ENCODE measurements at regions not wholly inside any gene's neighbourhood (a gene's known extent, or its start where the extent isn't known, plus 50 kb on each side); places are given as distances from the start of the nearest gene placed in this dataset.

DNA sequence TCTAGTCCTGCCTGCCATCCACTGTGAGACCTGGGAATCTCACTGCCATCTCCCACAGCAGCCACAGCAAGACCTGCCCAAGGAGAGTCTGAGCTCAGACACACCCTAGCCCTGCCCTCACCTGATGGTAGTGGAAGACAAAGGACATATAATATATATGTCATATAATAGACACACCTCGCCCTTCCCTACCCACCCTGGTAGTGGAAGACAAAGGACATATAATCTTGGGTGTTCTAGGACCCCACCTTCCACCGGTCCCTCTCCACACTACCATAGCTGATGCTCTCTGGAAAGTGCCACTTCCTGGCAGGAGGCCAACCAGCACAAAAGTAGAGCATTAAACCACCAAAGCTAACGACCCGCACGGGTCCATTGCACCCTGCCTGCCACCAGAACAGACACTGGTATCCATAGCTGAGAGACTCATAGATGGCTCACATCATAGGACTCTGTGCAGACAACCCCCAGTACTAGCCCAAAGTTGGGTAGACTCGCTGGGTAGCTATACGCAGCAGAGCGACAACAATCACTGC is 545.6 kb downstream of the CAAP1 start:
- no peak for ATAC-seq (ENCODE audit: low read depth in 2 of 2)
- Mint-ChIP-seq H3K27ac (no peak overlapping the region), H3K9me3 (peaks cover 4 to 20% (median 8%) of the 10 kb centered on the region in 7 donors)

DNA sequence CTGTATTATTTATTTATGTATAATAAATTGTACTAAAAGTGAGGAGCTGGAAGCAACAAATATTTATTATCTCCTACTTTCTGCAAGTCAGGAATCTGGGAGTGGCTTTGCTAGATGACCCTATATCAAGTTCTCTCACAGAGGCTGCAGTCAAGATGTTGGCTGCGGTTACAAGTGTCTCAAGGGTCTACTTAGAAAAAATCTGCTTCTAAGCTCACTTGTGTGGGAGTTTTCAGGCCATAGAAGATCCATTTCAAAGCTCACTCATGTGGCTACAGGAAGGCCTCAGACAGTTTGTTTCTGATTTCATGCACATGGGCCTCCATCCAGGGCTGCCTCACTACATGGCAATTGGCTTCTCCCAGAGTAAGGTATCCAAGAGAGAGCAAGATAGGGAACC is 551.1 kb downstream of the CAAP1 start:
- no peak for DNase-seq

More for the DNA sequence above, 545.6 kb downstream of the CAAP1 start:
- H3K4me3 Mint-ChIP-seq, result no peak overlapping the region
- Histone ChIP-seq H3K4me3 (ENCODE audit: low read depth, low read length) (no peak overlapping the region), H3K27me3 (ENCODE audit: control insufficient read depth, insufficient read depth, low read length) (no peaks in the 10 kb centered on the region), H3K27ac (ENCODE audit: insufficient read depth, low read length, poor library complexity, severe bottlenecking) (no peak overlapping the region), H3K36me3 (ENCODE audit: control insufficient read depth, insufficient read depth, low read length) (no peaks in the 10 kb centered on the region), H3K4me1 (ENCODE audit: control insufficient read depth, insufficient read depth, low read length, poor library complexity, severe bottlenecking) (no peaks in the 10 kb centered on the region), H3K9me3 (ENCODE audit: control insufficient read depth in 2 of 2, low read length in 2 of 2) (peaks cover 1 to 6% of the 10 kb centered on the region in 2 experiments)
- no peaks in the 10 kb centered on the region for H3K27me3 Mint-ChIP-seq
- no peaks in the 10 kb centered on the region for H3K4me1 Mint-ChIP-seq
- no peak for DNase-seq
- no peaks in the 10 kb centered on the region for H3K36me3 Mint-ChIP-seq

DNA sequence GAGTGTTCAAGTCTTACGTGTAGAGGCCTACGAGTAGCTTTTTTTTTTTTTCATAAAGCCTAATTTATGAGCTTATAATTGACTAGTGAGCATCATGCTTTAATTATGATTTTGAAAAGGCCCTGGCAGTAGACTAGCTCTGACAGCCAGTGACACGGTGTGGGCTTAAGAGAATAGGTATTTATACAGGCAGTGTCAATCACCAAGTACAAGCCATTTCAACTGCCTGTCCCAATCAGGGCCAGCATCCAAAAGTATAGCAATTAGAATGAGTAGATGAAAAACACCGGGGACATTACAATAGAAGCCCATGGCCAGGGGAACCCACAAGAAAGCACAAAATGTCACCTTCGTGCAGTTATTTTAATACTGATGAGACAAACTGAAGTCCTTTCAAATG is 552.8 kb downstream of the CAAP1 start:
- Histone ChIP-seq H3K4me3 (ENCODE audit: low read depth, low read length) (no peak overlapping the region), H3K27me3 (ENCODE audit: control insufficient read depth, insufficient read depth, low read length) (no peaks in the 10 kb centered on the region), H3K36me3 (ENCODE audit: control insufficient read depth, insufficient read depth, low read length) (no peaks in the 10 kb centered on the region), H3K4me1 (ENCODE audit: control insufficient read depth, insufficient read depth, low read length, poor library complexity, severe bottlenecking) (no peaks in the 10 kb centered on the region), H3K27ac (ENCODE audit: insufficient read depth, low read length, poor library complexity, severe bottlenecking) (no peak overlapping the region), H3K9me3 (ENCODE audit: control insufficient read depth in 2 of 2, low read length in 2 of 2) (peaks cover 0 to 1% of the 10 kb centered on the region in 2 experiments)
- no peak overlapping the region for H3K27ac Mint-ChIP-seq
- H3K4me3 Mint-ChIP-seq, result no peak overlapping the region
- H3K9me3 Mint-ChIP-seq, result peaks cover 2 to 12% (median 3%) of the 10 kb centered on the region in 7 donors
- ATAC-seq (ENCODE audit: low read depth in 2 of 2) (no peak), DNase-seq (no peak)
- H3K4me1 Mint-ChIP-seq, result no peaks in the 10 kb centered on the region
- no peaks in the 10 kb centered on the region for H3K36me3 Mint-ChIP-seq
- H3K27me3 Mint-ChIP-seq, result no peaks in the 10 kb centered on the region

More for the DNA sequence above, 551.1 kb downstream of the CAAP1 start:
- Histone ChIP-seq H3K4me3 (ENCODE audit: low read depth, low read length) (no peak overlapping the region), H3K27me3 (ENCODE audit: control insufficient read depth, insufficient read depth, low read length) (no peaks in the 10 kb centered on the region), H3K27ac (ENCODE audit: insufficient read depth, low read length, poor library complexity, severe bottlenecking) (no peak overlapping the region), H3K9me3 (ENCODE audit: control insufficient read depth in 2 of 2, low read length in 2 of 2) (peaks cover 0 to 1% of the 10 kb centered on the region in 2 experiments), H3K36me3 (ENCODE audit: control insufficient read depth, insufficient read depth, low read length) (no peaks in the 10 kb centered on the region), H3K4me1 (ENCODE audit: control insufficient read depth, insufficient read depth, low read length, poor library complexity, severe bottlenecking) (no peaks in the 10 kb centered on the region)
- H3K4me3 Mint-ChIP-seq, result no peak overlapping the region
- peaks cover 3 to 20% (median 6%) of the 10 kb centered on the region in 7 donors for H3K9me3 Mint-ChIP-seq
- no peaks in the 10 kb centered on the region for H3K36me3 Mint-ChIP-seq
- H3K27ac Mint-ChIP-seq, result no peak overlapping the region
- ATAC-seq (ENCODE audit: low read depth in 2 of 2), result no peak
- no peaks in the 10 kb centered on the region for H3K27me3 Mint-ChIP-seq
- H3K4me1 Mint-ChIP-seq, result no peaks in the 10 kb centered on the region

DNA sequence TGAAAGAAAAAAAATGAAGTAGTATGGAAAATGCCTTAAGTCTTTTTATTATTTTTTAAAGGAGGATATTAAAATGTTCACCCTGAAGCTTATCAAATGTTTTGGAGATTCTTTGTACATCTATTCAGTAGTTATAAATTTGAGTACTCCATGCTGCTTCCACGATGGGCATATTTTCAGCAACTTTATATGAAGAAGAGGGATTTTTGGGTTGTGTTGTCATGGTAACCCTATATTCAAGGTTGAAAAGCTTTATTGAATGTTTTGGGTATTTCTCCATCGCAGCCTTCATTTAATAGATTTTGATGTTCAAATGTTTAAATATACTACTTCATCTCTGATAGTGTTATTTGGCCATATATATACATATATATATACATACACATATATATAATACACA is 557.5 kb downstream of the CAAP1 start:
- Histone ChIP-seq H3K36me3 (ENCODE audit: control insufficient read depth, insufficient read depth, low read length) (no peaks in the 10 kb centered on the region), H3K9me3 (ENCODE audit: control insufficient read depth in 2 of 2, low read length in 2 of 2) (no peaks in the 10 kb centered on the region), H3K27me3 (ENCODE audit: control insufficient read depth, insufficient read depth, low read length) (no peaks in the 10 kb centered on the region), H3K4me1 (ENCODE audit: control insufficient read depth, insufficient read depth, low read length, poor library complexity, severe bottlenecking) (no peaks in the 10 kb centered on the region), H3K4me3 (ENCODE audit: low read depth, low read length) (no peak overlapping the region), H3K27ac (ENCODE audit: insufficient read depth, low read length, poor library complexity, severe bottlenecking) (no peak overlapping the region)
- no peak overlapping the region for H3K4me3 Mint-ChIP-seq
- no peak for DNase-seq
- H3K27ac Mint-ChIP-seq, result no peak overlapping the region
- no peak for ATAC-seq (ENCODE audit: low read depth in 2 of 2)
- no peaks in the 10 kb centered on the region for H3K27me3 Mint-ChIP-seq
- H3K4me1 Mint-ChIP-seq, result no peaks in the 10 kb centered on the region
- H3K9me3 Mint-ChIP-seq, result peaks cover 0 to 3% (median 0%) of the 10 kb centered on the region in 7 donors
- H3K36me3 Mint-ChIP-seq, result no peaks in the 10 kb centered on the region

DNA sequence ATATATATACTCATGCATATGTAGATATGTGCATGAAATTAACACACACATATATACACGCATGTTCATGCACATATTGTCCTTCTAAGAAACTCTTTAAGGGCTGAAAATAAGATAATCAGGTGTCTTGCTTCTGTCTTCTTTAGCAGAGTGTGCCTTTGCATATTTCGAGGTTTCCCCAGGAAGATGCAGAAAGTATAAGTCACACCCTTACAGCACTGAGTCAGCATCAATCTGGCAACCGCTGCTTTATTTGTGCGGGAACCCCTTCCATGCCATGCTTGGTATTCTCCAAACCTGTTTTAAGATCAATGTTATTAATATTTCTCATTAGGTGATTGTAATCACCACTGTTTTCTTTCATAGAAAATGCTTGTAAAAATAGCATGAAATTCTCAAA is 557.9 kb downstream of the CAAP1 start:
- Mint-ChIP-seq H3K9me3 (peaks cover 0 to 3% (median 0%) of the 10 kb centered on the region in 7 donors), H3K27me3 (no peaks in the 10 kb centered on the region), H3K36me3 (no peaks in the 10 kb centered on the region)

DNA sequence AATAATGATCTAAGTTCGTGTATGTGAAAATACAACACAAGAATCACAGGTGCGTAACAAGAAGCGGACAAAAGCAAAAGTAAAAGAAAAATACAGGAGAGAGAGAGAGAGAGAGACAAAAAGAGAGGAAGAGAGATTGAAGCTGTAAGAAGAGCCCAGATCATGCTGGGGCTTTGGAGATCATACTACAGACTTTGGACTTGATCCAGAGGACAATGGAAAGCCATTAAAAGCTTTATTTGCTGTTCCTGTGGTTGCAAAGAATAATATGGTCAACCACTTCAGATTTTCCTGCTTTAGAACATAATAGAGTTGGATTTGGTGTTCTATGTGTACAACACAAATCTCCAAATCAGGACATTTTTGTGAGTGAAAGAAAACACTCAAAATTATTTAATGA is 561.4 kb downstream of the CAAP1 start:
- H3K27ac Mint-ChIP-seq, result no peak overlapping the region
- H3K36me3 ChIP-seq (ENCODE audit: control insufficient read depth, insufficient read depth, low read length), result no peaks in the 10 kb centered on the region

More for the DNA sequence above, 557.9 kb downstream of the CAAP1 start:
- no peaks in the 10 kb centered on the region for H3K9me3 ChIP-seq (ENCODE audit: control insufficient read depth in 2 of 2, low read length in 2 of 2)
- no peak overlapping the region for H3K27ac ChIP-seq (ENCODE audit: insufficient read depth, low read length, poor library complexity, severe bottlenecking)
- Mint-ChIP-seq H3K4me1 (no peaks in the 10 kb centered on the region), H3K27ac (no peak overlapping the region), H3K4me3 (no peak overlapping the region)
- no peaks in the 10 kb centered on the region for H3K27me3 ChIP-seq (ENCODE audit: control insufficient read depth, insufficient read depth, low read length)
- ATAC-seq (ENCODE audit: low read depth in 2 of 2) (no peak), DNase-seq (no peak)
- H3K36me3 ChIP-seq (ENCODE audit: control insufficient read depth, insufficient read depth, low read length), result no peaks in the 10 kb centered on the region
- no peaks in the 10 kb centered on the region for H3K4me1 ChIP-seq (ENCODE audit: control insufficient read depth, insufficient read depth, low read length, poor library complexity, severe bottlenecking)
- no peak overlapping the region for H3K4me3 ChIP-seq (ENCODE audit: low read depth, low read length)

DNA sequence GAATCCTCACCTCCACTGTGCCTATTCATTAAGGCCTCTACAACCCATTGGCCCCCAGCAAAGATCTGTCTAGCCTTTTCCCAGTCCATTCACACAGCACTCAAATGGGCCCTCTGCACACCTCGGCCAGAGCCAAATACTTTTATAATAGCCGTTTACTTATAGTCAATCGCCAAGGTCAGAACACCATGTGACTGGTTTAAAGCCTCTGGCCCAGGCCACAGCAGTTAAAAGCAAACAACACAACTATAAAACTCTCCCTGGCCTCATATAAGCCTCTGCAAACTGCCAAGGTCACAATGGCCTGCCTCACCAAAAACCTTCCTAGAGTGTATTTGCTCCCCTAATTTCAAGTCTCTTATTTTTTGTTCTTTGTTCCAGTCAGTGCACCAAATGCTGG is 562.6 kb downstream of the CAAP1 start:
- H3K9me3 ChIP-seq (ENCODE audit: control insufficient read depth in 2 of 2, low read length in 2 of 2), result no peaks in the 10 kb centered on the region
- Mint-ChIP-seq H3K27ac (no peak overlapping the region), H3K27me3 (no peaks in the 10 kb centered on the region), H3K4me3 (no peak overlapping the region), H3K9me3 (peaks cover 0 to 5% (median 0%) of the 10 kb centered on the region in 7 donors), H3K36me3 (no peaks in the 10 kb centered on the region), H3K4me1 (no peaks in the 10 kb centered on the region)
- no peaks in the 10 kb centered on the region for H3K36me3 ChIP-seq (ENCODE audit: control insufficient read depth, insufficient read depth, low read length)
- ATAC-seq (ENCODE audit: low read depth in 2 of 2), result no peak
- no peak for DNase-seq
- H3K4me1 ChIP-seq (ENCODE audit: control insufficient read depth, insufficient read depth, low read length, poor library complexity, severe bottlenecking), result no peaks in the 10 kb centered on the region
- no peak overlapping the region for H3K4me3 ChIP-seq (ENCODE audit: low read depth, low read length)
- no peaks in the 10 kb centered on the region for H3K27me3 ChIP-seq (ENCODE audit: control insufficient read depth, insufficient read depth, low read length)
- no peak overlapping the region for H3K27ac ChIP-seq (ENCODE audit: insufficient read depth, low read length, poor library complexity, severe bottlenecking)

More for the DNA sequence above, 561.4 kb downstream of the CAAP1 start:
- DNase-seq (no peak), ATAC-seq (ENCODE audit: low read depth in 2 of 2) (no peak)
- H3K9me3 ChIP-seq (ENCODE audit: control insufficient read depth in 2 of 2, low read length in 2 of 2), result no peaks in the 10 kb centered on the region
- Mint-ChIP-seq H3K9me3 (peaks cover 0 to 5% (median 0%) of the 10 kb centered on the region in 7 donors), H3K4me3 (no peak overlapping the region), H3K36me3 (no peaks in the 10 kb centered on the region), H3K27me3 (no peaks in the 10 kb centered on the region), H3K4me1 (no peaks in the 10 kb centered on the region)
- no peaks in the 10 kb centered on the region for H3K4me1 ChIP-seq (ENCODE audit: control insufficient read depth, insufficient read depth, low read length, poor library complexity, severe bottlenecking)
- no peaks in the 10 kb centered on the region for H3K27me3 ChIP-seq (ENCODE audit: control insufficient read depth, insufficient read depth, low read length)
- no peak overlapping the region for H3K4me3 ChIP-seq (ENCODE audit: low read depth, low read length)
- no peak overlapping the region for H3K27ac ChIP-seq (ENCODE audit: insufficient read depth, low read length, poor library complexity, severe bottlenecking)

DNA sequence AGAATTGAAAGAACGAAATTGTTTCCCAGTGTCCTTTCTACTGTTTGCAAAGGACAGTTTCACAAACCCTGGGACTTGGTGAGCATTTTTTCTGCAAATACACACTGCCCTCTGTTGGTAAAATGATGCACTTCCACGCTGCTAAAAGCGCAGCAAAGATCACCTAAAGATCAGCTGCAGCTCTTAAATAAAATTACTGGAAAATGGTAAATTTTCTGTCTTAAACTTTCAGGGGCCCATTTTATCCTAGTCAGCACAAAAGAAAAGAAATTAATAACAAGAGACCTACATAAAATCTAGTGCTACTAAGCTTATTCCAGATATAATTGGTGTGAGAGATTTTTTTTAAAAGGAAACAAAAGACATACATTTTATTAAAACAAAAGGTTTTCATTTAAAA is 566.0 kb downstream of the CAAP1 start:
- Histone ChIP-seq H3K36me3 (ENCODE audit: control insufficient read depth, insufficient read depth, low read length) (no peaks in the 10 kb centered on the region), H3K4me1 (ENCODE audit: control insufficient read depth, insufficient read depth, low read length, poor library complexity, severe bottlenecking) (no peaks in the 10 kb centered on the region), H3K9me3 (ENCODE audit: control insufficient read depth in 2 of 2, low read length in 2 of 2) (no peaks in the 10 kb centered on the region), H3K4me3 (ENCODE audit: low read depth, low read length) (no peak overlapping the region), H3K27ac (ENCODE audit: insufficient read depth, low read length, poor library complexity, severe bottlenecking) (no peak overlapping the region), H3K27me3 (ENCODE audit: control insufficient read depth, insufficient read depth, low read length) (no peaks in the 10 kb centered on the region)
- DNase-seq (peak in 1 of 3 donors; percentile 23), ATAC-seq (ENCODE audit: low read depth in 2 of 2) (no peak)
- Mint-ChIP-seq H3K27me3 (no peaks in the 10 kb centered on the region), H3K4me1 (no peaks in the 10 kb centered on the region), H3K27ac (no peak overlapping the region), H3K4me3 (no peak overlapping the region), H3K36me3 (no peaks in the 10 kb centered on the region), H3K9me3 (peaks cover 0 to 9% (median 3%) of the 10 kb centered on the region in 7 donors)
